H1 (cell line): ENCODE measurements at regions not wholly inside any gene's neighbourhood (a gene's known extent, or its start where the extent isn't known, plus 50 kb on each side); places are given as distances from the start of the nearest gene placed in this dataset.

Experiments
- POU5F1 ChIP-seq: IDR thresholded peaks from 2 replicates; pipeline ENCODE4 v1.6.1; 2011; ENCODE audit warnings: low read depth, mild to moderate bottlenecking, low read length, moderate library complexity

- 0 out of 2 replicates have a peak, but pooled peaks have one; percentile 29 for TF ChIP-seq POU5F1
These were observed 601.2 kb downstream of the ADCYAP1 start (continued) for GRCh38 chr18:1505856-1506255.
